Osteocyte (in vitro differentiated cells): ENCODE measurements at regions not wholly inside any gene's neighbourhood (a gene's known extent, or its start where the extent isn't known, plus 50 kb on each side); places are given as distances from the start of the nearest gene placed in this dataset.

Source experiments
- DNase-seq: peaks from one replicate; pipeline ENCODE4 v3.0.0; 2021; ENCODE audit warnings: mixed read lengths; ENCODE audit not compliant: unreplicated experiment; ENCODE audit errors: extremely low spot score
- H3K27ac Mint-ChIP-seq: one replicate; pipeline ENCODE4 v1.8.0; 2021; ENCODE audit warnings: mild to moderate bottlenecking, mixed read lengths; ENCODE audit not compliant: unreplicated experiment
- H3K27me3 Mint-ChIP-seq: one replicate; pipeline ENCODE4 v1.8.0; 2021; ENCODE audit warnings: mixed read lengths; ENCODE audit not compliant: unreplicated experiment
- H3K36me3 Mint-ChIP-seq: one replicate; pipeline ENCODE4 v1.8.0; 2021; ENCODE audit warnings: mixed read lengths; ENCODE audit not compliant: unreplicated experiment
- H3K4me1 Mint-ChIP-seq: one replicate; pipeline ENCODE4 v1.8.0; 2021; ENCODE audit warnings: mixed read lengths; ENCODE audit not compliant: unreplicated experiment
- H3K4me3 Mint-ChIP-seq: one replicate; pipeline ENCODE4 v1.8.0; 2021; ENCODE audit warnings: mild to moderate bottlenecking, moderate library complexity, mixed read lengths; ENCODE audit not compliant: unreplicated experiment
- H3K9me3 Mint-ChIP-seq: one replicate; pipeline ENCODE4 v1.8.0; 2021; ENCODE audit warnings: mixed read lengths; ENCODE audit not compliant: unreplicated experiment
- CTCF ChIP-seq: fragments of 200-600 bp; sonication (generic); IDR thresholded peaks from 2 replicates; pipeline ENCODE4 v1.5.0; 2021; ENCODE audit warnings: antibody characterized with exemption, mild to moderate bottlenecking, moderate library complexity

GRCh38 chr14:22472935-22473854 lies 115.8 kb downstream of the DAD1 start:
- Mint-ChIP-seq H3K36me3 (no peaks in the 10 kb centered on the region), H3K9me3 (no peaks in the 10 kb centered on the region), H3K4me3 (no peak overlapping the region), H3K4me1 (peaks cover 44% of the 10 kb centered on the region), H3K27me3 (no peaks in the 10 kb centered on the region), H3K27ac (no peak overlapping the region)
- TF ChIP-seq CTCF = peak; percentile 67
- no peak for DNase-seq

GRCh38 chr14:22472466-22472865 lies 116.6 kb downstream of the DAD1 start:
- H3K4me3 Mint-ChIP-seq = no peak overlapping the region
- H3K9me3 Mint-ChIP-seq = no peaks in the 10 kb centered on the region

GRCh38 chr14:22471545-22472121 lies 117.4 kb downstream of the DAD1 start:
- peak; percentile 63 for TF ChIP-seq CTCF
- H3K27ac Mint-ChIP-seq = no peak overlapping the region
- DNase-seq = no peak
- H3K4me1 Mint-ChIP-seq = peaks cover 41% of the 10 kb centered on the region
- H3K36me3 Mint-ChIP-seq = no peaks in the 10 kb centered on the region
- H3K9me3 Mint-ChIP-seq = no peaks in the 10 kb centered on the region
- no peak overlapping the region for H3K4me3 Mint-ChIP-seq
- no peaks in the 10 kb centered on the region for H3K27me3 Mint-ChIP-seq

More at GRCh38 chr14:22472466-22472865, 116.6 kb downstream of the DAD1 start:
- DNase-seq = no peak
- Mint-ChIP-seq H3K27ac (no peak overlapping the region), H3K36me3 (no peaks in the 10 kb centered on the region), H3K4me1 (peaks cover 46% of the 10 kb centered on the region), H3K27me3 (no peaks in the 10 kb centered on the region)
- no peak for TF ChIP-seq CTCF

- Mint-ChIP-seq H3K4me1 (peaks cover 29% of the 10 kb centered on the region), H3K27me3 (no peaks in the 10 kb centered on the region), H3K9me3 (no peaks in the 10 kb centered on the region), H3K4me3 (no peak overlapping the region), H3K36me3 (no peaks in the 10 kb centered on the region), H3K27ac (no peak overlapping the region)
- TF ChIP-seq CTCF = no peak
- DNase-seq = no peak
Observed at GRCh38 chr14:22469538-22470303, 119.3 kb downstream of the DAD1 start.

- no peaks in the 10 kb centered on the region for H3K9me3 Mint-ChIP-seq
- no peak for TF ChIP-seq CTCF
- H3K4me1 Mint-ChIP-seq = peaks cover 22% of the 10 kb centered on the region
- no peaks in the 10 kb centered on the region for H3K36me3 Mint-ChIP-seq
- H3K4me3 Mint-ChIP-seq = no peak overlapping the region
- no peak overlapping the region for H3K27ac Mint-ChIP-seq
- DNase-seq = no peak
- H3K27me3 Mint-ChIP-seq = no peaks in the 10 kb centered on the region
Observed at GRCh38 chr14:22468830-22469229, 120.2 kb downstream of the DAD1 start.
